ENCODE measurements at regions not wholly inside any gene's neighbourhood (a gene's known extent, or its start where the extent isn't known, plus 50 kb on each side); places are given as distances from the start of the nearest gene placed in this dataset.
A peak's percentile ranks its signal among the peaks of the same experiment; 100 is the strongest.
"Not testable (repeated sequence)": the region's sequence is repeated elsewhere in the genome, so short reads cannot be mapped to it uniquely, and the experiment has no call there.

GRCh38 chr15:77892335-77892734 lies 185.2 kb downstream of the TBC1D2B start:
- DNase-seq = no peak
- TF ChIP-seq GATA1 (IDR thresholded peaks at IDR 0.05; ENCODE audit: low read depth, low read length) = no peak
- TF ChIP-seq POLR2A (IDR thresholded peaks at IDR 0.05; ENCODE audit: low read length) = no peak

- not testable (repeated sequence) for DNase-seq
Observed at GRCh38 chr15:77891862-77892261, 185.6 kb downstream of the TBC1D2B start.

GRCh38 chr15:77890911-77891801 lies 186.4 kb downstream of the TBC1D2B start:
- not testable (repeated sequence) for DNase-seq

GRCh38 chr15:77889828-77890725 lies 187.4 kb downstream of the TBC1D2B start:
- not testable (repeated sequence) for DNase-seq

- no peak for TF ChIP-seq POLR2A (IDR thresholded peaks at IDR 0.05; ENCODE audit: low read length)
- DNase-seq = no peak
Observed at GRCh38 chr15:77889009-77889806, 188.3 kb downstream of the TBC1D2B start.

GRCh38 chr15:77887563-77888429 lies 189.7 kb downstream of the TBC1D2B start:
- DNase-seq = not testable (repeated sequence)

- DNase-seq = no peak
- TF ChIP-seq POLR2A (IDR thresholded peaks at IDR 0.05; ENCODE audit: low read length) (no peak), GATA1 (IDR thresholded peaks at IDR 0.05; ENCODE audit: low read depth, low read length) (no peak)
Observed at GRCh38 chr15:77886805-77887448, 190.6 kb downstream of the TBC1D2B start.

GRCh38 chr15:77885877-77886500 lies 191.5 kb downstream of the TBC1D2B start:
- DNase-seq = not testable (repeated sequence)

- DNase-seq = not testable (repeated sequence)
Observed at GRCh38 chr15:77883012-77883411, 194.5 kb downstream of the TBC1D2B start.

GRCh38 chr15:77881950-77882349 lies 195.6 kb downstream of the TBC1D2B start:
- no peak for TF ChIP-seq POLR2A (IDR thresholded peaks at IDR 0.05; ENCODE audit: low read length)
- no peak for DNase-seq

- DNase-seq = not testable (repeated sequence)
Observed at GRCh38 chr15:77881535-77881934, 196.0 kb downstream of the TBC1D2B start.

- not testable (repeated sequence) for DNase-seq
Observed at GRCh38 chr15:77879466-77879865, 198.0 kb downstream of the TBC1D2B start.

GRCh38 chr15:77877869-77878577 lies 199.5 kb downstream of the TBC1D2B start:
- TF ChIP-seq POLR2A (IDR thresholded peaks at IDR 0.05; ENCODE audit: low read length) (no peak), GATA1 (IDR thresholded peaks at IDR 0.05; ENCODE audit: low read depth, low read length) (no peak)
- DNase-seq = no peak

GRCh38 chr15:77876107-77876820 lies 201.2 kb downstream of the TBC1D2B start:
- not testable (repeated sequence) for DNase-seq

GRCh38 chr15:77875066-77875721 lies 202.3 kb downstream of the TBC1D2B start:
- DNase-seq = peak; percentile 50 to 64
